Duodenal mucosa (tissue), 2 donors: ENCODE measurements at regions not wholly inside any gene's neighbourhood (a gene's known extent, or its start where the extent isn't known, plus 50 kb on each side); places are given as distances from the start of the nearest gene placed in this dataset.

ENCODE experiments used
- H3K27ac ChIP-seq: one replicate; pipeline ENCODE4 v1.7.0; 2013; ENCODE audit warnings: low read depth, low read length
- H3K27me3 ChIP-seq, 2 donors: one replicate each; pipeline ENCODE4 v1.7.0; 2013; ENCODE audit warnings: low read length in 2 of 2, control low read depth in 1 of 2; ENCODE audit not compliant: insufficient read depth in 2 of 2, control insufficient read depth in 1 of 2
- H3K36me3 ChIP-seq, 2 donors: one replicate each; pipeline ENCODE4 v1.7.0; 2013; ENCODE audit warnings: low read length in 2 of 2, control low read depth in 1 of 2; ENCODE audit not compliant: insufficient read depth in 2 of 2, control insufficient read depth in 1 of 2
- H3K4me1 ChIP-seq, 2 donors: one replicate each; pipeline ENCODE4 v1.7.0; 2013; ENCODE audit warnings: low read length in 2 of 2, control low read depth in 1 of 2; ENCODE audit not compliant: insufficient read depth in 2 of 2, control insufficient read depth in 1 of 2
- H3K4me3 ChIP-seq, 2 donors: one replicate each; pipeline ENCODE4 v1.7.0; 2013; ENCODE audit warnings: low read length in 2 of 2, low read depth in 1 of 2
- H3K9ac ChIP-seq, 2 donors: one replicate each; pipeline ENCODE4 v1.7.0; 2013; ENCODE audit warnings: low read length in 2 of 2, low read depth in 1 of 2
- H3K9me3 ChIP-seq, 2 donors: one replicate each; pipeline ENCODE4 v1.7.0; 2013; ENCODE audit warnings: low read length in 2 of 2, control low read depth in 1 of 2; ENCODE audit not compliant: control insufficient read depth in 1 of 2

DNA sequence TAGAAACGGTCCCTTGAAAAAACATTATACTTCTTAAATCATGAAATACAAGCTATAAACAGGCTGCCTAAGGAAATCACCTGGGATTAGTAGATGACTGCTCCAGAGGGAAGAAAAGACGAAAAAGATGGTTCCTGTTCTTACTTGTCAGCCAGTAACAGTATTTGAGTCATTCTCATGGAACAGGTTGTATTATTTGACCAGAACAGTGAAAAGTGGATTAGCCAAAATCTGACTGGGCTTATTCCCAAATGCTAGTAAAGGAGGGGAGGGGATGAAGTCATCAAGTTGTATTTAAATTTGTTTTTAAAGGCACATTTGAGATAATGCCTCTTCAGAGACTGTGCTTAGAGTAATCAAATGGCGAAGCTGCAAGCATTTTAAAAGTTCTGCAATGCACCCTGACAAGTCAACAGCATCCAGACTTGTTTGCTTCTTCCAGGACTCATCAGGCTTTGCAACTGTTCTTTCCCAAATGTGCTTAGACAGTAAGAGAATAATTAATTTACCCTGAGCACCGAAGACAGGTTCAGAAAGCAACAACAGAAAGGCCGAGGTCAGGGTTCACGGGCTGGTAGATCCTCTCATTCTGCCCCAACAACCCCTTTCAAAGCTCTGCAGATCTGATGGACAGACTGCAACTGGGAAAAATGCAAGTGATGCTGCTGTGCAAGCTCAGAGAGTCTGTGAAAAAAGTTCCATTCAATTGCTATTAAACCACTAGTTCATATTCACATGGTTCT lies 800.6 kb downstream of the KCTD16 start:
- no peaks in the 10 kb centered on the region for H3K4me1 ChIP-seq

GRCh38 chr5:144960296-144960695 lies 789.6 kb downstream of the KCTD16 start:
- Histone ChIP-seq H3K27ac (no peak overlapping the region), H3K4me1 (no peaks in the 10 kb centered on the region), H3K9ac (no peak overlapping the region), H3K27me3 (no peaks in the 10 kb centered on the region), H3K36me3 (no peaks in the 10 kb centered on the region), H3K9me3 (no peaks in the 10 kb centered on the region), H3K4me3 (no peak overlapping the region)

More for the DNA sequence above, 800.6 kb downstream of the KCTD16 start:
- Histone ChIP-seq H3K27me3 (no peaks in the 10 kb centered on the region), H3K27ac (no peak overlapping the region), H3K36me3 (no peaks in the 10 kb centered on the region), H3K4me3 (no peak overlapping the region), H3K9me3 (no peaks in the 10 kb centered on the region), H3K9ac (no peak overlapping the region)

GRCh38 chr5:144958002-144958401 lies 787.3 kb downstream of the KCTD16 start:
- Histone ChIP-seq H3K27ac (no peak overlapping the region), H3K4me1 (no peaks in the 10 kb centered on the region)

GRCh38 chr5:144950996-144951395 lies 780.3 kb downstream of the KCTD16 start:
- no peaks in the 10 kb centered on the region for H3K9me3 ChIP-seq
- H3K36me3 ChIP-seq = no peaks in the 10 kb centered on the region
- no peak overlapping the region for H3K27ac ChIP-seq
- no peak overlapping the region for H3K9ac ChIP-seq
- H3K4me1 ChIP-seq = no peaks in the 10 kb centered on the region
- no peaks in the 10 kb centered on the region for H3K27me3 ChIP-seq
- no peak overlapping the region for H3K4me3 ChIP-seq

More at GRCh38 chr5:144958002-144958401, 787.3 kb downstream of the KCTD16 start:
- Histone ChIP-seq H3K9me3 (no peaks in the 10 kb centered on the region), H3K27me3 (no peaks in the 10 kb centered on the region), H3K9ac (no peak overlapping the region), H3K4me3 (no peak overlapping the region), H3K36me3 (no peaks in the 10 kb centered on the region)

GRCh38 chr5:144947023-144947422 lies 776.4 kb downstream of the KCTD16 start:
- Histone ChIP-seq H3K27ac (no peak overlapping the region), H3K9me3 (no peaks in the 10 kb centered on the region), H3K4me1 (no peaks in the 10 kb centered on the region), H3K4me3 (no peak overlapping the region), H3K27me3 (no peaks in the 10 kb centered on the region), H3K36me3 (no peaks in the 10 kb centered on the region), H3K9ac (no peak overlapping the region)

- Histone ChIP-seq H3K27ac (no peak overlapping the region), H3K4me3 (no peak overlapping the region), H3K4me1 (no peaks in the 10 kb centered on the region), H3K9ac (no peak overlapping the region), H3K27me3 (no peaks in the 10 kb centered on the region), H3K36me3 (no peaks in the 10 kb centered on the region), H3K9me3 (no peaks in the 10 kb centered on the region)
These were observed 774.8 kb downstream of the KCTD16 start for GRCh38 chr5:144945503-144945902.

DNA sequence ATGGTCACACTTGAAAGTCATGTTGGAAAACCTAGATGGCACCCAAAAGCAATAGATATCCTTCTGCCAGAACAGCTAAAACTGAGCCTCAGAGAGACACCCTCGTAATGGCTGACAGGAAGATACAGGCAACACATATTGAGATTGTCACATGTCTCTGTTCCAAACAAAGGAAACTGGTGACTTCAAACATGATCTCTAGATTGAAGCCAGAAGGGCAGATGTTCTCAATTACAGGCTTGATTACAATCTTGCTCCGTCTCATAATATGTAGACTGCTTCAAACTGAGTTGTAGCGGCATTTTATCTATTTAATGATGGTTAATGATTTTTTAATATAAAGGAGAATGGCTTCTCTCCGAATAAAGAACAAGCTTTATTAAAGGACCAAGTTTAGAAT lies 774.3 kb downstream of the KCTD16 start:
- H3K27me3 ChIP-seq = no peaks in the 10 kb centered on the region
- H3K9ac ChIP-seq = no peak overlapping the region
- H3K4me3 ChIP-seq = no peak overlapping the region

DNA sequence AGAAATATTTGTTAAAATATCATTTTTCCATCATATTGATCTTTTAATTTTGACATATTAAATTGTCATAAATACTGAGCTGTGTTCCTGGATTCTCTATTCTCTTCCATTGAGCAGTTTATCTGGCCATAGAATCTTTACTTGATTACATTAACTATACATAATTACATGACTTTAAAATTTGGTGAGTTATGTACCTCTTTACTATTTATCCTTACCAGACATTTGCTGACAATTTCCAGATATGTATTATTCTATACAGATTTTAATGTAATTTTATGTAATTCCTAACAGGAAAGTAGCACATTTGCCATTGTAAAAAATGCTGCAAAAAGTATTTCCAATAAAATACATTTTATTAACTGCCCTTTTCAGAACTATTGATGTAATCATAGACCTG lies 770.3 kb downstream of the KCTD16 start:
- H3K4me1 ChIP-seq = no peaks in the 10 kb centered on the region
- no peak overlapping the region for H3K4me3 ChIP-seq
- no peaks in the 10 kb centered on the region for H3K27me3 ChIP-seq
- H3K27ac ChIP-seq = no peak overlapping the region
- H3K36me3 ChIP-seq = no peaks in the 10 kb centered on the region
- H3K9ac ChIP-seq = no peak overlapping the region
- H3K9me3 ChIP-seq = no peaks in the 10 kb centered on the region

More for the DNA sequence above, 774.3 kb downstream of the KCTD16 start:
- Histone ChIP-seq H3K9me3 (no peaks in the 10 kb centered on the region), H3K27ac (no peak overlapping the region), H3K4me1 (no peaks in the 10 kb centered on the region), H3K36me3 (no peaks in the 10 kb centered on the region)

GRCh38 chr5:144918371-144918770 lies 747.7 kb downstream of the KCTD16 start:
- H3K27ac ChIP-seq = no peak overlapping the region
- H3K36me3 ChIP-seq = no peaks in the 10 kb centered on the region
- no peaks in the 10 kb centered on the region for H3K27me3 ChIP-seq
- H3K4me3 ChIP-seq = no peak overlapping the region
- no peak overlapping the region for H3K9ac ChIP-seq
- no peaks in the 10 kb centered on the region for H3K4me1 ChIP-seq
- no peaks in the 10 kb centered on the region for H3K9me3 ChIP-seq

DNA sequence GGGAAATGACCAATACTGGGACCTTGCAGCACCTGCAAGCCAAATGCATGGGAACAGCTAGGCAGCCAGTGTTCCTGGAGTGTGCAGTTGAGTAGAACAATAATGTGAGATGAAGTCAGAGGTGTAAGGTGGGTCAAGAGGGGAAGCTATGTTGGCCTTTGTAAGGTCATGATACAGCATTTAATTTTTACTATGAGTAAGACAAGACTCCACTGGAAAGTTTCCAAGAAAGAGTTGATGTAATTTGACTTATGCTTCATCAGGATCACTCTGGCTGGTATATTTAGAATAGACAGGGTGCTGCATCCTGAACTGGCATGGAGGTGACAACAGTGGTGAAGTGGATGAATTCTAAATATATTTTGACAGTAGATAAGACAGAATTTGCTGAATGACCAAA lies 744.8 kb downstream of the KCTD16 start:
- H3K4me3 ChIP-seq = no peak overlapping the region
- no peaks in the 10 kb centered on the region for H3K36me3 ChIP-seq
- no peak overlapping the region for H3K9ac ChIP-seq
- no peaks in the 10 kb centered on the region for H3K4me1 ChIP-seq
- H3K9me3 ChIP-seq = no peaks in the 10 kb centered on the region
- H3K27ac ChIP-seq = no peak overlapping the region
- H3K27me3 ChIP-seq = no peaks in the 10 kb centered on the region
